ENCODE measurements at regions not wholly inside any gene's neighbourhood (a gene's known extent, or its start where the extent isn't known, plus 50 kb on each side); places are given as distances from the start of the nearest gene placed in this dataset.
"Not testable (repeated sequence)": the region's sequence is repeated elsewhere in the genome, so short reads cannot be mapped to it uniquely, and the experiment has no call there.

GRCh38 chr10:33031171-33031570 is 73.1 kb upstream of the ITGB1 start:
- intact Hi-C loops (cut with DNase I), result no loop called here
- no peaks in the 10 kb centered on the region for H3K27me3 ChIP-seq
- peaks cover 13% of the 10 kb centered on the region for H3K4me1 ChIP-seq
- DNase-seq (ENCODE audit: extremely low spot score in 2 of 2), result no peak
- H3K36me3 ChIP-seq, result no peaks in the 10 kb centered on the region
- no peak overlapping the region for H3K4me3 ChIP-seq
- H3K9me3 ChIP-seq, result no peaks in the 10 kb centered on the region
- H3K27ac ChIP-seq, result no peak overlapping the region
- no peak for TF ChIP-seq CTCF (IDR thresholded peaks at IDR 0.05)
- no peak for TF ChIP-seq POLR2A (IDR thresholded peaks at IDR 0.05)
- no peak for TF ChIP-seq POLR2AphosphoS5 (IDR thresholded peaks at IDR 0.05; ENCODE audit: insufficient read depth in 1 of 2, low read depth in 1 of 2)

GRCh38 chr10:33028515-33028914 is 70.5 kb upstream of the ITGB1 start:
- H3K9me3 ChIP-seq; H3K27ac ChIP-seq; H3K4me3 ChIP-seq; H3K27me3 ChIP-seq; intact Hi-C loops (cut with DNase I); H3K36me3 ChIP-seq; DNase-seq (ENCODE audit: extremely low spot score in 2 of 2): not testable (repeated sequence)
- peaks cover 13% of the 10 kb centered on the region for H3K4me1 ChIP-seq

GRCh38 chr10:33027088-33027487 is 69.1 kb upstream of the ITGB1 start:
- no peaks in the 10 kb centered on the region for H3K9me3 ChIP-seq
- no peak overlapping the region for H3K4me3 ChIP-seq
- H3K27ac ChIP-seq, result no peak overlapping the region
- TF ChIP-seq CTCF (IDR thresholded peaks at IDR 0.05), result no peak
- no peak for TF ChIP-seq POLR2AphosphoS5 (IDR thresholded peaks at IDR 0.05; ENCODE audit: insufficient read depth in 1 of 2, low read depth in 1 of 2)
- TF ChIP-seq POLR2A (IDR thresholded peaks at IDR 0.05), result no peak
- intact Hi-C loops (cut with DNase I), result no loop called here
- no peaks in the 10 kb centered on the region for H3K36me3 ChIP-seq
- peaks cover 3% of the 10 kb centered on the region for H3K4me1 ChIP-seq
- H3K27me3 ChIP-seq, result no peaks in the 10 kb centered on the region
- no peak for DNase-seq (ENCODE audit: extremely low spot score in 2 of 2)

- Histone ChIP-seq H3K36me3 (no peaks in the 10 kb centered on the region), H3K4me3 (no peak overlapping the region), H3K27ac (no peak overlapping the region), H3K27me3 (no peaks in the 10 kb centered on the region), H3K9me3 (no peaks in the 10 kb centered on the region), H3K4me1 (no peaks in the 10 kb centered on the region)
- TF ChIP-seq CTCF (IDR thresholded peaks at IDR 0.05) (no peak), POLR2A (IDR thresholded peaks at IDR 0.05) (no peak), POLR2AphosphoS5 (IDR thresholded peaks at IDR 0.05; ENCODE audit: insufficient read depth in 1 of 2, low read depth in 1 of 2) (no peak)
- no peak for DNase-seq (ENCODE audit: extremely low spot score in 2 of 2)
- intact Hi-C loops (cut with DNase I), result no loop called here
Measured at GRCh38 chr10:33026422-33026821, 68.4 kb upstream of the ITGB1 start.

- no peak overlapping the region for H3K4me3 ChIP-seq
- H3K4me1 ChIP-seq, result no peaks in the 10 kb centered on the region
- H3K27ac ChIP-seq, result no peak overlapping the region
- intact Hi-C loops (cut with DNase I), result no loop called here
- H3K9me3 ChIP-seq, result no peaks in the 10 kb centered on the region
- H3K27me3 ChIP-seq, result no peaks in the 10 kb centered on the region
- TF ChIP-seq CTCF (IDR thresholded peaks at IDR 0.05) (no peak), POLR2AphosphoS5 (IDR thresholded peaks at IDR 0.05; ENCODE audit: insufficient read depth in 1 of 2, low read depth in 1 of 2) (no peak), POLR2A (IDR thresholded peaks at IDR 0.05) (no peak)
- DNase-seq (ENCODE audit: extremely low spot score in 2 of 2), result no peak
- H3K36me3 ChIP-seq, result no peaks in the 10 kb centered on the region
Measured at GRCh38 chr10:33025910-33026309, 67.9 kb upstream of the ITGB1 start.

GRCh38 chr10:33025039-33025438 is 67.0 kb upstream of the ITGB1 start:
- TF ChIP-seq POLR2AphosphoS5 (IDR thresholded peaks at IDR 0.05; ENCODE audit: insufficient read depth in 1 of 2, low read depth in 1 of 2), result no peak
- TF ChIP-seq POLR2A (IDR thresholded peaks at IDR 0.05), result no peak
- no peak for TF ChIP-seq CTCF (IDR thresholded peaks at IDR 0.05)
- no peak for DNase-seq (ENCODE audit: extremely low spot score in 2 of 2)
- Histone ChIP-seq H3K4me1 (no peaks in the 10 kb centered on the region), H3K36me3 (no peaks in the 10 kb centered on the region), H3K4me3 (no peak overlapping the region), H3K9me3 (no peaks in the 10 kb centered on the region), H3K27ac (no peak overlapping the region), H3K27me3 (no peaks in the 10 kb centered on the region)
- intact Hi-C loops (cut with DNase I), result no loop called here

Measured in vagina (tissue), 2 donors.